MV-4-11 (cell line): ENCODE measurements at regions not wholly inside any gene's neighbourhood (a gene's known extent, or its start where the extent isn't known, plus 50 kb on each side); places are given as distances from the start of the nearest gene placed in this dataset.
"Not testable (repeated sequence)": the region's sequence is repeated elsewhere in the genome, so short reads cannot be mapped to it uniquely, and the experiment has no call there.

Experiments used
- DNase-seq: peaks from one replicate; lab custom pipeline; 2025; lab: John Stamatoyannopoulos, UW

GRCh38 chr2:228513480-228513879, 332.0 kb upstream of the SPHKAP start:
- not testable (repeated sequence) for DNase-seq

- no peak for DNase-seq
Observed at GRCh38 chr2:228509021-228509420, 327.5 kb upstream of the SPHKAP start.

- no peak for DNase-seq
Observed at GRCh38 chr2:228507870-228508269, 326.4 kb upstream of the SPHKAP start.

- DNase-seq: no peak
Observed at GRCh38 chr2:228507231-228507824, 325.8 kb upstream of the SPHKAP start.

- DNase-seq: no peak
Observed at GRCh38 chr2:228503731-228504130, 322.2 kb upstream of the SPHKAP start.

- no peak for DNase-seq
Observed at GRCh38 chr2:228493852-228494251, 312.4 kb upstream of the SPHKAP start.

GRCh38 chr2:228479014-228479413, 297.5 kb upstream of the SPHKAP start:
- DNase-seq: no peak

GRCh38 chr2:228474466-228474865, 293.0 kb upstream of the SPHKAP start:
- DNase-seq: no peak

GRCh38 chr2:228469721-228470120, 288.2 kb upstream of the SPHKAP start:
- DNase-seq: no peak

- no peak for DNase-seq
Observed at GRCh38 chr2:228466851-228467250, 285.4 kb upstream of the SPHKAP start.

GRCh38 chr2:228465408-228465807, 283.9 kb upstream of the SPHKAP start:
- no peak for DNase-seq

GRCh38 chr2:228458364-228458763, 276.9 kb upstream of the SPHKAP start:
- DNase-seq: no peak

GRCh38 chr2:228447266-228447915, 265.9 kb upstream of the SPHKAP start:
- DNase-seq: no peak

GRCh38 chr2:228446734-228447133, 265.2 kb upstream of the SPHKAP start:
- no peak for DNase-seq

- DNase-seq: no peak
Observed at GRCh38 chr2:228444161-228444560, 262.7 kb upstream of the SPHKAP start.

GRCh38 chr2:228433721-228434120, 252.2 kb upstream of the SPHKAP start:
- no peak for DNase-seq

GRCh38 chr2:228432116-228432515, 250.6 kb upstream of the SPHKAP start:
- no peak for DNase-seq

- no peak for DNase-seq
Observed at GRCh38 chr2:228430986-228431385, 249.5 kb upstream of the SPHKAP start.

GRCh38 chr2:228426502-228427216, 245.2 kb upstream of the SPHKAP start:
- no peak for DNase-seq

GRCh38 chr2:228425411-228426060, 244.0 kb upstream of the SPHKAP start:
- not testable (repeated sequence) for DNase-seq

GRCh38 chr2:228417956-228418355, 236.5 kb upstream of the SPHKAP start:
- no peak for DNase-seq

- DNase-seq: no peak
Observed at GRCh38 chr2:228417526-228417925, 236.0 kb upstream of the SPHKAP start.

- DNase-seq: no peak
Observed at GRCh38 chr2:228410061-228410460, 228.6 kb upstream of the SPHKAP start.
